SU-DHL-6 (cell line): ENCODE measurements at regions not wholly inside any gene's neighbourhood (a gene's known extent, or its start where the extent isn't known, plus 50 kb on each side); places are given as distances from the start of the nearest gene placed in this dataset.
"Not testable (repeated sequence)": the region's sequence is repeated elsewhere in the genome, so short reads cannot be mapped to it uniquely, and the experiment has no call there.

Source experiments
- EZH2phosphoT487 ChIP-seq: fragments of 200-600 bp; sonication (generic), shearing (Covaris generic); conservative IDR thresholded peaks from 2 replicates; pipeline ENCODE4 v1.6.1; 2018; ENCODE audit warnings: mild to moderate bottlenecking, antibody characterized with exemption, low read length, moderate library complexity, mixed read lengths
- TF ChIP-seq, protein P1 (sequence below): fragments of 200-600 bp; sonication (generic); IDR thresholded peaks from one replicate; pipeline ENCODE4 v1.5.1; 2017; ENCODE audit warnings: antibody characterized with exemption, mild to moderate bottlenecking, low read length, moderate library complexity; ENCODE audit not compliant: insufficient read depth, poor library complexity, severe bottlenecking

DNA sequence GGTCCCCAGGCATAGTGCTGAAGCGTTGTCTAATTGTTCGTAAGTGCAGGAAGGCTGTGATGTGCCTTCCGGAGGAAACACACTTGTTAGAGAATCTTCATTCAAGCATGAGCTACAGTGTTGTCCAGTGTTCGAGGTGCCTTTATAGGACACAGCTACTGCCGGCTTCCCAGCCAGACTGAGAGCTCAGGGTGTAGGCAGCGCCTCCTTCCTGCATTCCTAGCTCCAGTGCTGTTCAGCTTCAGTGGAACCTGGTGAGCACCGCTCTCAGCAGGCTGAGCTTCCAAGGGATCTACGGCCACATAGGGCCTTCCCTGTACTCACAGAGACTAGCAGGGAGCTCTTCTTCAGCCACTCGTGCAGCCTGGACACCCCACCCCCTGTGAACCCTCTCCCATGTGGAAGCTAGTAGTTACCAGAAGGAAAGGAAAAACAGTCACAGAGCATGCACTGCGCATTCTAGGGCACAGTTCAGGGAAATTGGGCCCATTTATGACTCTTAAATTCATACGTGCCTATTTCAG, 87.9 kb upstream of the UXS1 start:
- TF ChIP-seq, protein P1, sequence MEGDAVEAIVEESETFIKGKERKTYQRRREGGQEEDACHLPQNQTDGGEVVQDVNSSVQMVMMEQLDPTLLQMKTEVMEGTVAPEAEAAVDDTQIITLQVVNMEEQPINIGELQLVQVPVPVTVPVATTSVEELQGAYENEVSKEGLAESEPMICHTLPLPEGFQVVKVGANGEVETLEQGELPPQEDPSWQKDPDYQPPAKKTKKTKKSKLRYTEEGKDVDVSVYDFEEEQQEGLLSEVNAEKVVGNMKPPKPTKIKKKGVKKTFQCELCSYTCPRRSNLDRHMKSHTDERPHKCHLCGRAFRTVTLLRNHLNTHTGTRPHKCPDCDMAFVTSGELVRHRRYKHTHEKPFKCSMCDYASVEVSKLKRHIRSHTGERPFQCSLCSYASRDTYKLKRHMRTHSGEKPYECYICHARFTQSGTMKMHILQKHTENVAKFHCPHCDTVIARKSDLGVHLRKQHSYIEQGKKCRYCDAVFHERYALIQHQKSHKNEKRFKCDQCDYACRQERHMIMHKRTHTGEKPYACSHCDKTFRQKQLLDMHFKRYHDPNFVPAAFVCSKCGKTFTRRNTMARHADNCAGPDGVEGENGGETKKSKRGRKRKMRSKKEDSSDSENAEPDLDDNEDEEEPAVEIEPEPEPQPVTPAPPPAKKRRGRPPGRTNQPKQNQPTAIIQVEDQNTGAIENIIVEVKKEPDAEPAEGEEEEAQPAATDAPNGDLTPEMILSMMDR, result not testable (repeated sequence)
- not testable (repeated sequence) for TF ChIP-seq EZH2phosphoT487
